Tibial nerve (tissue), 4 donors: ENCODE measurements at regions not wholly inside any gene's neighbourhood (a gene's known extent, or its start where the extent isn't known, plus 50 kb on each side); places are given as distances from the start of the nearest gene placed in this dataset.

ENCODE experiments used
- CTCF ChIP-seq, 5 experiments: fragments of 200-600 bp in 3 of 5; fragments of 450-650 bp in 2 of 5; sonication (generic) in 3 of 5; IDR thresholded peaks; one replicate each; pipeline ENCODE4 v1.5.1; 2016 to 2019; ENCODE audit warnings: antibody characterized with exemption in 5 of 5, mild to moderate bottlenecking in 3 of 5, moderate library complexity in 2 of 5
- EP300 ChIP-seq, 2 donors: sonication (generic); formaldehyde crosslinking; IDR thresholded peaks; one replicate each; pipeline ENCODE4 v1.6.1; 2017; ENCODE audit warnings: antibody characterized with exemption in 2 of 2, mild to moderate bottlenecking in 1 of 2

- no peak for TF ChIP-seq CTCF (IDR thresholded peaks at IDR 0.05)
- TF ChIP-seq EP300 (IDR thresholded peaks at IDR 0.05): no peak
Measured at GRCh38 chr7:67847092-67847787, 850.6 kb downstream of the TYW1 start.
